ENCODE measurements at regions not wholly inside any gene's neighbourhood (a gene's known extent, or its start where the extent isn't known, plus 50 kb on each side); places are given as distances from the start of the nearest gene placed in this dataset.
A peak's percentile ranks its signal among the peaks of the same experiment; 100 is the strongest.

DNA sequence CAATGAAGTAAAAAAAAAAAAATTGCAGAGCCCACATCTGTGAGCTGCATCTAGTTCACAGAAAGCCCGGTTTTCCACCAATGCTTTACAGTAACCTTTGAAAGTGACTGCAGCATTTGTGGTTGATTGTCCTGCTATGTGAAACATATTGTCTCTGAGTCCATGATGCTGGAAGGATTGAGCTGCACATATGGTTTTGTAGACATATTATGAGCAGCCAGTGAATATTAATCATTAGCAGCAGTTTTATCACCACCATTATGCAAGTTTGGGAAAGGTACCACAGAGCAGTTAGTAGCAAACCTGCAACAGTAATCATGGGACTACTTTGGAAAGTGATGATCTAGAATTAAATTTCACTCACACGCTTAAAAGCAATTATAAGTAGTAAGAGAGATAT is 151.5 kb upstream of the PRICKLE1 start:
- no peaks in the 10 kb centered on the region for H3K36me3 ChIP-seq
- no peaks in the 10 kb centered on the region for H3K36me3 Mint-ChIP-seq
- no peaks in the 10 kb centered on the region for H3K79me2 ChIP-seq (ENCODE audit: low read depth)
- H3K27ac Mint-ChIP-seq: no peak overlapping the region
- H3K4me1 Mint-ChIP-seq: peaks cover 7% of the 10 kb centered on the region
- no peaks in the 10 kb centered on the region for H3K9me3 ChIP-seq (ENCODE audit: low read depth)
- no peak overlapping the region for H3K4me2 ChIP-seq
- peaks cover 8% of the 10 kb centered on the region for H3K9me3 Mint-ChIP-seq
- H3K4me1 ChIP-seq: no peaks in the 10 kb centered on the region
- no peaks in the 10 kb centered on the region for H4K20me1 ChIP-seq (ENCODE audit: low read depth)
- H3K4me3 ChIP-seq: no peak overlapping the region
- no peaks in the 10 kb centered on the region for H3F3A ChIP-seq (ENCODE audit: low read depth)
- TF ChIP-seq, protein P1, sequence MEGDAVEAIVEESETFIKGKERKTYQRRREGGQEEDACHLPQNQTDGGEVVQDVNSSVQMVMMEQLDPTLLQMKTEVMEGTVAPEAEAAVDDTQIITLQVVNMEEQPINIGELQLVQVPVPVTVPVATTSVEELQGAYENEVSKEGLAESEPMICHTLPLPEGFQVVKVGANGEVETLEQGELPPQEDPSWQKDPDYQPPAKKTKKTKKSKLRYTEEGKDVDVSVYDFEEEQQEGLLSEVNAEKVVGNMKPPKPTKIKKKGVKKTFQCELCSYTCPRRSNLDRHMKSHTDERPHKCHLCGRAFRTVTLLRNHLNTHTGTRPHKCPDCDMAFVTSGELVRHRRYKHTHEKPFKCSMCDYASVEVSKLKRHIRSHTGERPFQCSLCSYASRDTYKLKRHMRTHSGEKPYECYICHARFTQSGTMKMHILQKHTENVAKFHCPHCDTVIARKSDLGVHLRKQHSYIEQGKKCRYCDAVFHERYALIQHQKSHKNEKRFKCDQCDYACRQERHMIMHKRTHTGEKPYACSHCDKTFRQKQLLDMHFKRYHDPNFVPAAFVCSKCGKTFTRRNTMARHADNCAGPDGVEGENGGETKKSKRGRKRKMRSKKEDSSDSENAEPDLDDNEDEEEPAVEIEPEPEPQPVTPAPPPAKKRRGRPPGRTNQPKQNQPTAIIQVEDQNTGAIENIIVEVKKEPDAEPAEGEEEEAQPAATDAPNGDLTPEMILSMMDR (IDR thresholded peaks at IDR 0.05): no peak
- TF ChIP-seq EZH2phosphoT487 (IDR thresholded peaks at IDR 0.05): no peak
- no peak for TF ChIP-seq EZH2 (IDR thresholded peaks at IDR 0.05)
- no peak for DNase-seq (ENCODE audit: low spot score)
- H2AFZ ChIP-seq (replicated peaks): no peak overlapping the region
- no peak overlapping the region for H3K9ac ChIP-seq
- H3K27me3 Mint-ChIP-seq (ENCODE audit: insufficient read depth, low read depth): no peaks in the 10 kb centered on the region
- H3K27me3 ChIP-seq: no peaks in the 10 kb centered on the region
- no peak overlapping the region for H3K4me3 Mint-ChIP-seq
- no peak overlapping the region for H3K27ac ChIP-seq

DNA sequence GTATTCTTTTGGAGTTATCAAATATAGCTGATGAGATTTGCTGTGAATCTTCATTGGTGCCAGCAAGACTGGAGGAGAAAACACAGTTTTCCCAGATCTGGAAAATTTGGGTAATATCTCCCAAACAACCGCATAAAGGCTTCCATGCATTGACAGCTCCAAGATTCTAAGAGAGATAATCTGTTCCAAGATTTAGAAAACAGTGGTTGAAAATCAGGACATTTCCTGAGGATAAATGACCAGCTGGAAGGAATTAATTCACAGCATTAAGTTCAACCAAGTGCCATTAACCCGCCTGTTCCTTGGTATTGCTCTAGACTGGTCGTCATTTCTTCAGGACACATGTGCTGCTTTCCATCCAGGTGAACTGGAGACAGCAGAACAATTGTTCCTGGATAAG is 147.9 kb upstream of the PRICKLE1 start:
- Histone ChIP-seq H3K36me3 (no peaks in the 10 kb centered on the region), H4K20me1 (ENCODE audit: low read depth) (no peaks in the 10 kb centered on the region), H3K4me2 (no peak overlapping the region), H3K9me3 (ENCODE audit: low read depth) (no peaks in the 10 kb centered on the region), H3F3A (ENCODE audit: low read depth) (no peaks in the 10 kb centered on the region), H3K9ac (no peak overlapping the region), H3K27me3 (no peaks in the 10 kb centered on the region), H2AFZ (replicated peaks) (no peak overlapping the region), H3K4me1 (no peaks in the 10 kb centered on the region), H3K4me3 (no peak overlapping the region), H3K27ac (no peak overlapping the region), H3K79me2 (ENCODE audit: low read depth) (no peaks in the 10 kb centered on the region)
- Mint-ChIP-seq H3K36me3 (no peaks in the 10 kb centered on the region), H3K4me3 (no peak overlapping the region), H3K4me1 (peaks cover 3% of the 10 kb centered on the region), H3K27ac (no peak overlapping the region), H3K9me3 (peaks cover 5% of the 10 kb centered on the region), H3K27me3 (ENCODE audit: insufficient read depth, low read depth) (no peaks in the 10 kb centered on the region)
- TF ChIP-seq EZH2phosphoT487 (IDR thresholded peaks at IDR 0.05) (no peak), EZH2 (IDR thresholded peaks at IDR 0.05) (no peak)
- TF ChIP-seq, protein P1 (IDR thresholded peaks at IDR 0.05): no peak
- DNase-seq (ENCODE audit: low spot score): no peak

GRCh38 chr12:42735861-42736361 is 146.4 kb upstream of the PRICKLE1 start:
- Histone ChIP-seq H3F3A (ENCODE audit: low read depth) (no peaks in the 10 kb centered on the region), H3K9me3 (ENCODE audit: low read depth) (no peaks in the 10 kb centered on the region), H4K20me1 (ENCODE audit: low read depth) (no peaks in the 10 kb centered on the region), H3K4me3 (no peak overlapping the region), H3K27ac (no peak overlapping the region), H3K4me1 (no peaks in the 10 kb centered on the region), H3K79me2 (ENCODE audit: low read depth) (no peaks in the 10 kb centered on the region), H2AFZ (replicated peaks) (peak overlapping the region; percentile 18), H3K27me3 (no peaks in the 10 kb centered on the region), H3K4me2 (no peak overlapping the region), H3K36me3 (no peaks in the 10 kb centered on the region), H3K9ac (no peak overlapping the region)
- Mint-ChIP-seq H3K4me1 (peaks cover 3% of the 10 kb centered on the region), H3K27ac (no peak overlapping the region), H3K36me3 (no peaks in the 10 kb centered on the region), H3K9me3 (peaks cover 5% of the 10 kb centered on the region), H3K27me3 (ENCODE audit: insufficient read depth, low read depth) (no peaks in the 10 kb centered on the region), H3K4me3 (no peak overlapping the region)
- DNase-seq (ENCODE audit: low spot score): peak; percentile 30
- TF ChIP-seq, protein P1 (IDR thresholded peaks at IDR 0.05): no peak
- TF ChIP-seq EZH2 (IDR thresholded peaks at IDR 0.05) (no peak), EZH2phosphoT487 (IDR thresholded peaks at IDR 0.05) (no peak)
